DND-41 (cell line): ENCODE measurements at regions not wholly inside any gene's neighbourhood (a gene's known extent, or its start where the extent isn't known, plus 50 kb on each side); places are given as distances from the start of the nearest gene placed in this dataset.

Source experiments
- EZH2 ChIP-seq: IDR thresholded peaks from 3 replicates; pipeline ENCODE4 v1.6.1; 2012; ENCODE audit warnings: borderline replicate concordance, low read depth, mild to moderate bottlenecking, moderate library complexity, low read length, inconsistent platforms; ENCODE audit not compliant: severe bottlenecking
- TF ChIP-seq, protein P1 (sequence below): IDR thresholded peaks from 2 replicates; pipeline ENCODE4 v1.5.1; 2012; ENCODE audit warnings: borderline replicate concordance, low read length, moderate library complexity, mild to moderate bottlenecking; ENCODE audit not compliant: poor library complexity, severe bottlenecking; ENCODE audit errors: extremely low read depth

DNA sequence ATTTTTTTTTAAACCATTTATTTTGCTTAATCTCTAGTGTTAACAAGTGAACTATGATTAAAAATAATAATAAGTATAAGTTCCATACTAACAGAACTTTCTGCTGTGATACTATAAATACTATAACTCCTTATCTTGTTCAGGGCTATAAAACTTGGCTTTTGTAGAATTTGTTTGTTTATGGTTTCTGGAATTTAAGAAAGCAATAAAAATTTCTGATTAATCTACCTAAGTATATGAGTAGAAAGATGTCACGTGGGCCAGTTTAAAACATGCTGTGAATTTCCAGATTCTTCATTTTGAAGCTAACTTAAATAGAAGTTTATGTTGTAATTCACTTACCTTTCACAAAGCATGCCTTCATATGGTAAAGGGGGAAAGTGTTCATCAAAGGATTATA lies 1236.3 kb upstream of the ACVR2A start:
- TF ChIP-seq, protein P1, sequence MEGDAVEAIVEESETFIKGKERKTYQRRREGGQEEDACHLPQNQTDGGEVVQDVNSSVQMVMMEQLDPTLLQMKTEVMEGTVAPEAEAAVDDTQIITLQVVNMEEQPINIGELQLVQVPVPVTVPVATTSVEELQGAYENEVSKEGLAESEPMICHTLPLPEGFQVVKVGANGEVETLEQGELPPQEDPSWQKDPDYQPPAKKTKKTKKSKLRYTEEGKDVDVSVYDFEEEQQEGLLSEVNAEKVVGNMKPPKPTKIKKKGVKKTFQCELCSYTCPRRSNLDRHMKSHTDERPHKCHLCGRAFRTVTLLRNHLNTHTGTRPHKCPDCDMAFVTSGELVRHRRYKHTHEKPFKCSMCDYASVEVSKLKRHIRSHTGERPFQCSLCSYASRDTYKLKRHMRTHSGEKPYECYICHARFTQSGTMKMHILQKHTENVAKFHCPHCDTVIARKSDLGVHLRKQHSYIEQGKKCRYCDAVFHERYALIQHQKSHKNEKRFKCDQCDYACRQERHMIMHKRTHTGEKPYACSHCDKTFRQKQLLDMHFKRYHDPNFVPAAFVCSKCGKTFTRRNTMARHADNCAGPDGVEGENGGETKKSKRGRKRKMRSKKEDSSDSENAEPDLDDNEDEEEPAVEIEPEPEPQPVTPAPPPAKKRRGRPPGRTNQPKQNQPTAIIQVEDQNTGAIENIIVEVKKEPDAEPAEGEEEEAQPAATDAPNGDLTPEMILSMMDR: no peak
- TF ChIP-seq EZH2: no peak
